SK-N-SH (cell line): ENCODE measurements at regions not wholly inside any gene's neighbourhood (a gene's known extent, or its start where the extent isn't known, plus 50 kb on each side); places are given as distances from the start of the nearest gene placed in this dataset.

ENCODE experiments used
- CTCF ChIA-PET: fragments of 300-600, 350-600 bp; formaldehyde crosslinking; extraction: SDS; loops from one replicate; lab custom pipeline; 2021; lab: Yijun Ruan, JAX
- POLR2A ChIA-PET: fragments of 350-600 bp; sonication (Branson Sonifier 250); formaldehyde crosslinking; extraction: SDS; loops from one replicate; lab custom pipeline; 2020; ENCODE audit warnings: antibody characterized with exemption, inconsistent platforms; lab: Yijun Ruan, JAX
- DNase-seq: peaks from one replicate; pipeline ENCODE4 v3.0.0; 2012
- H2AFZ ChIP-seq: fragments of 200-600 bp; sonication (generic); 2 replicates; pipeline ENCODE4 v1.8.1; 2016; ENCODE audit warnings: antibody characterized with exemption, mild to moderate bottlenecking, low read depth
- H3F3A ChIP-seq: fragments of 200-600 bp; sonication (generic); replicated peaks from 2 replicates; pipeline ENCODE3; 2016; ENCODE audit warnings: antibody characterized with exemption, mild to moderate bottlenecking; ENCODE audit not compliant: insufficient read depth
- H3K27ac ChIP-seq, 2 experiments: fragments of 200-500 bp in 1 of 2; fragments of 200-600 bp in 1 of 2; sonication (Bioruptor generic) in 1 of 2; sonication (generic), shearing (Covaris generic) in 1 of 2; 2 replicates each; pipeline versions ENCODE4 v1.5.1 to v1.6.1; 2014 to 2016; ENCODE audit warnings: low read depth in 2 of 2, inconsistent platforms in 1 of 2, low read length in 1 of 2, mild to moderate bottlenecking in 1 of 2, mixed read lengths in 1 of 2
- H3K27me3 ChIP-seq: fragments of 200-600 bp; sonication (generic), shearing (Covaris generic); 2 replicates; pipeline ENCODE4 v1.6.1; 2016; ENCODE audit warnings: mixed run types; ENCODE audit not compliant: insufficient read depth
- H3K36me3 ChIP-seq, 2 experiments: fragments of 200-500 bp in 1 of 2; fragments of 200-600 bp in 1 of 2; sonication (Bioruptor generic) in 1 of 2; sonication (generic) in 1 of 2; replicated peaks in 1 of 2; 2 replicates each; pipeline versions ENCODE3 to v1.5.1; 2014 to 2016; ENCODE audit warnings: low read length in 1 of 2, mild to moderate bottlenecking in 1 of 2; ENCODE audit not compliant: insufficient read depth in 2 of 2, control insufficient read depth in 1 of 2
- H3K4me1 ChIP-seq, 2 experiments: fragments of 200-500 bp in 1 of 2; fragments of 200-600 bp in 1 of 2; sonication (Bioruptor generic) in 1 of 2; sonication (generic), shearing (Covaris generic) in 1 of 2; 2 replicates each; pipeline versions ENCODE4 v1.5.1 to v1.6.1; 2014 to 2016; ENCODE audit warnings: low read depth in 1 of 2, low read length in 1 of 2, mixed run types in 1 of 2; ENCODE audit not compliant: insufficient read depth in 2 of 2, control insufficient read depth in 1 of 2
- H3K4me2 ChIP-seq: fragments of 200-600 bp; sonication (generic), shearing (Covaris generic); 2 replicates; pipeline ENCODE4 v1.6.1; 2017; ENCODE audit warnings: mixed run types
- H3K4me3 ChIP-seq, 2 experiments: fragments of 200-500 bp in 1 of 2; fragments of 200-600 bp in 1 of 2; sonication (Bioruptor generic) in 1 of 2; sonication (generic), shearing (Covaris generic) in 1 of 2; 2 replicates each; pipeline versions ENCODE4 v1.5.1 to v1.8.1; 2014 to 2016; ENCODE audit warnings: low read depth in 2 of 2, inconsistent platforms in 1 of 2, low read length in 1 of 2, mild to moderate bottlenecking in 1 of 2, mixed read lengths in 1 of 2, moderate library complexity in 1 of 2
- H3K79me2 ChIP-seq: fragments of 200-600 bp; sonication (generic); 2 replicates; pipeline ENCODE4 v1.8.1; 2017; ENCODE audit warnings: mild to moderate bottlenecking; ENCODE audit not compliant: insufficient read depth
- H3K9ac ChIP-seq: fragments of 200-600 bp; sonication (generic); 2 replicates; pipeline ENCODE4 v1.6.1; 2017; ENCODE audit warnings: mixed run types
- H3K9me2 ChIP-seq: fragments of 200-600 bp; sonication (generic); 2 replicates; pipeline ENCODE4 v1.6.1; 2017; ENCODE audit warnings: mixed run types
- H3K9me3 ChIP-seq: fragments of 200-600 bp; sonication (generic); 2 replicates; pipeline ENCODE4 v1.6.1; 2017; ENCODE audit warnings: mixed run types, mild to moderate bottlenecking, moderate library complexity
- H4K20me1 ChIP-seq: fragments of 200-600 bp; sonication (generic); 2 replicates; pipeline ENCODE4 v1.6.1; 2017; ENCODE audit warnings: mild to moderate bottlenecking, mixed run types; ENCODE audit not compliant: insufficient read depth
- CHD2 ChIP-seq: fragments of 150-350 bp; IDR thresholded peaks from 2 replicates; pipeline ENCODE4 v1.6.1; 2018; ENCODE audit warnings: low read length; ENCODE audit not compliant: partially characterized antibody
- EP300 ChIP-seq, 2 experiments: IDR thresholded peaks; 2 replicates each; pipeline versions ENCODE4 v1.4.0 to v1.6.1; 2012; ENCODE audit warnings: borderline replicate concordance in 1 of 2, low read depth in 1 of 2, low read length in 1 of 2
- FOXM1 ChIP-seq: IDR thresholded peaks from 2 replicates; pipeline ENCODE4 v1.4.0; 2012; ENCODE audit warnings: low read depth, mild to moderate bottlenecking
- GABPA ChIP-seq: IDR thresholded peaks from 2 replicates; pipeline ENCODE4 v1.4.0; 2012; ENCODE audit warnings: low read depth, mild to moderate bottlenecking
- GATA2 ChIP-seq: sonication (generic); formaldehyde crosslinking; IDR thresholded peaks from 2 replicates; pipeline ENCODE4 v1.5.0; 2020; ENCODE audit warnings: mild to moderate bottlenecking, missing genetic modification reagents
- JUND ChIP-seq: IDR thresholded peaks from 2 replicates; pipeline ENCODE4 v1.4.0; 2012
- MEF2A ChIP-seq: IDR thresholded peaks from 2 replicates; pipeline ENCODE4 v1.4.0; 2012; ENCODE audit warnings: low read depth, borderline replicate concordance
- MXI1 ChIP-seq: IDR thresholded peaks from 2 replicates; pipeline ENCODE4 v1.6.1; 2012; ENCODE audit warnings: mild to moderate bottlenecking, low read depth, low read length, improper control_type of control experiment
- NFIC ChIP-seq: IDR thresholded peaks from 2 replicates; pipeline ENCODE4 v1.4.0; 2012; ENCODE audit warnings: borderline replicate concordance
- PBX3 ChIP-seq: IDR thresholded peaks from 2 replicates; pipeline ENCODE4; 2012
- RAD21 ChIP-seq: IDR thresholded peaks from 2 replicates; pipeline ENCODE4 v1.6.1; 2012; ENCODE audit warnings: mild to moderate bottlenecking, low read length
- RCOR1 ChIP-seq: fragments of 150-350 bp; IDR thresholded peaks from 2 replicates; pipeline ENCODE4 v1.6.1; 2017; ENCODE audit warnings: antibody characterized with exemption, low read length
- SIN3A ChIP-seq: IDR thresholded peaks from 2 replicates; pipeline ENCODE4 v1.6.1; 2012; ENCODE audit warnings: low read depth, mild to moderate bottlenecking, low read length, moderate library complexity, borderline replicate concordance
- TEAD4 ChIP-seq: IDR thresholded peaks from 2 replicates; pipeline ENCODE4 v1.4.0; 2012; ENCODE audit warnings: mild to moderate bottlenecking, borderline replicate concordance; ENCODE audit not compliant: insufficient read depth
- WGBS: methylation state at CpG from one replicate; pipeline ENCODE4 v1.1.6; 2017; ENCODE audit warnings: low lambda C conversion rate; 5-methylcytosine and 5-hydroxymethylcytosine counted together
- TF ChIP-seq, protein P1 (sequence below): IDR thresholded peaks from 2 replicates; pipeline ENCODE4 v1.4.0; 2012; ENCODE audit warnings: low read depth, borderline replicate concordance
- TF ChIP-seq, protein P2 (sequence below): fragments of 150-350 bp; IDR thresholded peaks from 2 replicates; pipeline ENCODE4 v1.6.1; 2017; ENCODE audit warnings: antibody characterized with exemption, low read length, low read depth, borderline replicate concordance
- TF ChIP-seq, protein P3 (sequence below): IDR thresholded peaks from 2 replicates; pipeline ENCODE4 v1.4.0; 2012; ENCODE audit warnings: low read depth, borderline replicate concordance
- TF ChIP-seq, protein P4 (sequence below): fragments of 150-350 bp; IDR thresholded peaks from 2 replicates; pipeline ENCODE4 v1.6.1; 2016; ENCODE audit warnings: mild to moderate bottlenecking, low read depth, low read length
- TF ChIP-seq, protein P5 (sequence below): IDR thresholded peaks from 2 replicates; pipeline ENCODE4 v1.6.1; 2012; ENCODE audit warnings: mild to moderate bottlenecking, low read depth, low read length, moderate library complexity

DNA sequence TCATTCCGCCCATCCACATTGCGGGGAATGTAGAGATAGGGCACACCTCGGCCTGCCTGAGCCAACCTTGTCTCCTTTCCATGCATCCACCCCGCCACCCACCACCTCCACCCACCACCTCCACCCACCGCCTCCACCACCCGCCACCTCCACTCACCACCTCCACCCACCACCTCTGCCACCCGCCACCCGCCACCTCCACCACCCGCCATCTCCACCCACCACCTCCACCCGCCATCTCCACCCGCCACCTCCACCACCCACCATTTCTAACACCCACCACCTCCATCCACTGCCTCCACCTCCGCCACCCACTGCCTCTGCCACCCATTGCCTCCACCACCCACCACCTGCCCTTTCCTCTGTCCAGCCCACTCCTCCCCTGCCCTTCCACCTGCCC lies 78.4 kb downstream of the IGLL1 start:
- Histone ChIP-seq H2AFZ (no peak overlapping the region), H4K20me1 (no peaks in the 10 kb centered on the region), H3K36me3 (no peaks in the 10 kb centered on the region), H3K4me2 (no peak overlapping the region), H3K9ac (no peak overlapping the region), H3K9me2 (no peaks in the 10 kb centered on the region), H3K27me3 (no peaks in the 10 kb centered on the region), H3K4me1 (peaks cover 0 to 30% of the 10 kb centered on the region in 2 experiments; a peak in 1 of 4 replicates), H3K4me3 (no peak overlapping the region), H3K9me3 (no peaks in the 10 kb centered on the region), H3F3A (no peaks in the 10 kb centered on the region), H3K79me2 (no peaks in the 10 kb centered on the region), H3K27ac (peak overlapping the region in 1 of 2 experiments; percentile 82; a peak in 2 of 4 replicates)
- POLR2A ChIA-PET: no interaction called here
- TF ChIP-seq, protein P1, sequence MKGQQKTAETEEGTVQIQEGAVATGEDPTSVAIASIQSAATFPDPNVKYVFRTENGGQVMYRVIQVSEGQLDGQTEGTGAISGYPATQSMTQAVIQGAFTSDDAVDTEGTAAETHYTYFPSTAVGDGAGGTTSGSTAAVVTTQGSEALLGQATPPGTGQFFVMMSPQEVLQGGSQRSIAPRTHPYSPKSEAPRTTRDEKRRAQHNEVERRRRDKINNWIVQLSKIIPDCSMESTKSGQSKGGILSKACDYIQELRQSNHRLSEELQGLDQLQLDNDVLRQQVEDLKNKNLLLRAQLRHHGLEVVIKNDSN: no peak
- TF ChIP-seq FOXM1 (no peak), GATA2 (CRISPR knock-in tag) (no peak), RCOR1 (no peak), SIN3A (no peak), EP300 (IDR thresholded peaks at IDR 0.05; ENCODE audit: borderline replicate concordance in 1 of 2, low read depth in 1 of 2, low read length in 1 of 2) (no peak), RAD21 (no peak), MEF2A (no peak), GABPA (no peak), PBX3 (no peak), CHD2 (no peak), MXI1 (no peak), TEAD4 (no peak), NFIC (no peak), JUND (no peak)
- TF ChIP-seq, protein P2, sequence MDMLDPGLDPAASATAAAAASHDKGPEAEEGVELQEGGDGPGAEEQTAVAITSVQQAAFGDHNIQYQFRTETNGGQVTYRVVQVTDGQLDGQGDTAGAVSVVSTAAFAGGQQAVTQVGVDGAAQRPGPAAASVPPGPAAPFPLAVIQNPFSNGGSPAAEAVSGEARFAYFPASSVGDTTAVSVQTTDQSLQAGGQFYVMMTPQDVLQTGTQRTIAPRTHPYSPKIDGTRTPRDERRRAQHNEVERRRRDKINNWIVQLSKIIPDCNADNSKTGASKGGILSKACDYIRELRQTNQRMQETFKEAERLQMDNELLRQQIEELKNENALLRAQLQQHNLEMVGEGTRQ: no peak
- TF ChIP-seq, protein P3, sequence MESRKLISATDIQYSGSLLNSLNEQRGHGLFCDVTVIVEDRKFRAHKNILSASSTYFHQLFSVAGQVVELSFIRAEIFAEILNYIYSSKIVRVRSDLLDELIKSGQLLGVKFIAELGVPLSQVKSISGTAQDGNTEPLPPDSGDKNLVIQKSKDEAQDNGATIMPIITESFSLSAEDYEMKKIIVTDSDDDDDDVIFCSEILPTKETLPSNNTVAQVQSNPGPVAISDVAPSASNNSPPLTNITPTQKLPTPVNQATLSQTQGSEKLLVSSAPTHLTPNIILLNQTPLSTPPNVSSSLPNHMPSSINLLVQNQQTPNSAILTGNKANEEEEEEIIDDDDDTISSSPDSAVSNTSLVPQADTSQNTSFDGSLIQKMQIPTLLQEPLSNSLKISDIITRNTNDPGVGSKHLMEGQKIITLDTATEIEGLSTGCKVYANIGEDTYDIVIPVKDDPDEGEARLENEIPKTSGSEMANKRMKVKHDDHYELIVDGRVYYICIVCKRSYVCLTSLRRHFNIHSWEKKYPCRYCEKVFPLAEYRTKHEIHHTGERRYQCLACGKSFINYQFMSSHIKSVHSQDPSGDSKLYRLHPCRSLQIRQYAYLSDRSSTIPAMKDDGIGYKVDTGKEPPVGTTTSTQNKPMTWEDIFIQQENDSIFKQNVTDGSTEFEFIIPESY: no peak
- TF ChIP-seq, protein P4, sequence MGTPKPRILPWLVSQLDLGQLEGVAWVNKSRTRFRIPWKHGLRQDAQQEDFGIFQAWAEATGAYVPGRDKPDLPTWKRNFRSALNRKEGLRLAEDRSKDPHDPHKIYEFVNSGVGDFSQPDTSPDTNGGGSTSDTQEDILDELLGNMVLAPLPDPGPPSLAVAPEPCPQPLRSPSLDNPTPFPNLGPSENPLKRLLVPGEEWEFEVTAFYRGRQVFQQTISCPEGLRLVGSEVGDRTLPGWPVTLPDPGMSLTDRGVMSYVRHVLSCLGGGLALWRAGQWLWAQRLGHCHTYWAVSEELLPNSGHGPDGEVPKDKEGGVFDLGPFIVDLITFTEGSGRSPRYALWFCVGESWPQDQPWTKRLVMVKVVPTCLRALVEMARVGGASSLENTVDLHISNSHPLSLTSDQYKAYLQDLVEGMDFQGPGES: no peak
- TF ChIP-seq, protein P5, sequence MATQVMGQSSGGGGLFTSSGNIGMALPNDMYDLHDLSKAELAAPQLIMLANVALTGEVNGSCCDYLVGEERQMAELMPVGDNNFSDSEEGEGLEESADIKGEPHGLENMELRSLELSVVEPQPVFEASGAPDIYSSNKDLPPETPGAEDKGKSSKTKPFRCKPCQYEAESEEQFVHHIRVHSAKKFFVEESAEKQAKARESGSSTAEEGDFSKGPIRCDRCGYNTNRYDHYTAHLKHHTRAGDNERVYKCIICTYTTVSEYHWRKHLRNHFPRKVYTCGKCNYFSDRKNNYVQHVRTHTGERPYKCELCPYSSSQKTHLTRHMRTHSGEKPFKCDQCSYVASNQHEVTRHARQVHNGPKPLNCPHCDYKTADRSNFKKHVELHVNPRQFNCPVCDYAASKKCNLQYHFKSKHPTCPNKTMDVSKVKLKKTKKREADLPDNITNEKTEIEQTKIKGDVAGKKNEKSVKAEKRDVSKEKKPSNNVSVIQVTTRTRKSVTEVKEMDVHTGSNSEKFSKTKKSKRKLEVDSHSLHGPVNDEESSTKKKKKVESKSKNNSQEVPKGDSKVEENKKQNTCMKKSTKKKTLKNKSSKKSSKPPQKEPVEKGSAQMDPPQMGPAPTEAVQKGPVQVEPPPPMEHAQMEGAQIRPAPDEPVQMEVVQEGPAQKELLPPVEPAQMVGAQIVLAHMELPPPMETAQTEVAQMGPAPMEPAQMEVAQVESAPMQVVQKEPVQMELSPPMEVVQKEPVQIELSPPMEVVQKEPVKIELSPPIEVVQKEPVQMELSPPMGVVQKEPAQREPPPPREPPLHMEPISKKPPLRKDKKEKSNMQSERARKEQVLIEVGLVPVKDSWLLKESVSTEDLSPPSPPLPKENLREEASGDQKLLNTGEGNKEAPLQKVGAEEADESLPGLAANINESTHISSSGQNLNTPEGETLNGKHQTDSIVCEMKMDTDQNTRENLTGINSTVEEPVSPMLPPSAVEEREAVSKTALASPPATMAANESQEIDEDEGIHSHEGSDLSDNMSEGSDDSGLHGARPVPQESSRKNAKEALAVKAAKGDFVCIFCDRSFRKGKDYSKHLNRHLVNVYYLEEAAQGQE: no peak
- peak; percentile 40 for DNase-seq
- WGBS: 84% methylated on average over 12 of the region's 12 CpGs
- CTCF ChIA-PET: no interaction called here
